BLaER1 (cell line): ENCODE measurements at regions not wholly inside any gene's neighbourhood (a gene's known extent, or its start where the extent isn't known, plus 50 kb on each side); places are given as distances from the start of the nearest gene placed in this dataset.
"Not testable (repeated sequence)": the region's sequence is repeated elsewhere in the genome, so short reads cannot be mapped to it uniquely, and the experiment has no call there.

Experiments
- H3K27ac ChIP-seq: shearing (Covaris generic); formaldehyde crosslinking; 2 replicates; pipeline ENCODE4 v1.8.1; 2022
- H3K27me3 ChIP-seq: shearing (Covaris generic); formaldehyde crosslinking; 2 replicates; pipeline ENCODE4 v1.8.1; 2022
- H3K36me3 ChIP-seq: shearing (Covaris generic); formaldehyde crosslinking; 2 replicates; pipeline ENCODE4 v1.8.1; 2022
- H3K4me1 ChIP-seq: shearing (Covaris generic); formaldehyde crosslinking; 2 replicates; pipeline ENCODE4 v1.8.1; 2022
- H3K4me2 ChIP-seq: shearing (Covaris generic); formaldehyde crosslinking; 2 replicates; pipeline ENCODE4 v1.8.1; 2022
- H3K4me3 ChIP-seq: shearing (Covaris generic); formaldehyde crosslinking; 2 replicates; pipeline ENCODE4 v1.8.1; 2022
- H3K9ac ChIP-seq: shearing (Covaris generic); formaldehyde crosslinking; 2 replicates; pipeline ENCODE4 v1.8.1; 2022
- H3K9me3 ChIP-seq: shearing (Covaris generic); formaldehyde crosslinking; 2 replicates; pipeline ENCODE4 v1.8.1; 2022
- H4K20me1 ChIP-seq: shearing (Covaris generic); formaldehyde crosslinking; 2 replicates; pipeline ENCODE4 v1.8.1; 2022
- Cebpa-rat ChIP-seq: shearing (Covaris generic); IDR thresholded peaks from 2 replicates; pipeline ENCODE4 v1.8.1; 2022

DNA sequence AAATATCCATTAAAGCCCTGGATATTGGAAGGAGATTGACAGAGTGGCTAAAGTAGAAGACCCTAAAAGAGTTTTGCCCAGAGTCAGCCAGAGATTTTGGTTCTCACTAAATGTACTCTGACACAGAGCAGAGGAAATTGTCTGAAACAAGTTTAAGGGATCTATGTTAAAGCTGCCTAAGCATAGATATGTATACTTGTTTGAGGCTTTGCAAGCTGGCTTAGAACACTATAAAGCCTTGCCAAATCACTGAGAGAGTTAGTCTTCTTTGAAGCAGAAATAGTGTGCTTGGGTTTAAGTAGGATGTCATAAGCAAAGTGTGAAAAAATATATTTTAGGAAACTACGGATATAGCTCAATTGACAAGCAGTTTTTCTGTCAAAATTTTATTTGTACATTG, 653.5 kb downstream of the FSCB start:
- H4K20me1 ChIP-seq, result no peaks in the 10 kb centered on the region
- TF ChIP-seq Cebpa-rat, result no peak

GRCh38 chr14:43803076-43803689, 703.9 kb downstream of the FSCB start:
- TF ChIP-seq Cebpa-rat, result no peak

More for the DNA sequence above, 653.5 kb downstream of the FSCB start:
- Histone ChIP-seq H3K4me1 (no peaks in the 10 kb centered on the region), H3K9me3 (no peaks in the 10 kb centered on the region), H3K9ac (no peak overlapping the region), H3K27me3 (no peaks in the 10 kb centered on the region), H3K36me3 (no peaks in the 10 kb centered on the region), H3K4me2 (no peak overlapping the region), H3K27ac (no peak overlapping the region), H3K4me3 (no peak overlapping the region)

DNA sequence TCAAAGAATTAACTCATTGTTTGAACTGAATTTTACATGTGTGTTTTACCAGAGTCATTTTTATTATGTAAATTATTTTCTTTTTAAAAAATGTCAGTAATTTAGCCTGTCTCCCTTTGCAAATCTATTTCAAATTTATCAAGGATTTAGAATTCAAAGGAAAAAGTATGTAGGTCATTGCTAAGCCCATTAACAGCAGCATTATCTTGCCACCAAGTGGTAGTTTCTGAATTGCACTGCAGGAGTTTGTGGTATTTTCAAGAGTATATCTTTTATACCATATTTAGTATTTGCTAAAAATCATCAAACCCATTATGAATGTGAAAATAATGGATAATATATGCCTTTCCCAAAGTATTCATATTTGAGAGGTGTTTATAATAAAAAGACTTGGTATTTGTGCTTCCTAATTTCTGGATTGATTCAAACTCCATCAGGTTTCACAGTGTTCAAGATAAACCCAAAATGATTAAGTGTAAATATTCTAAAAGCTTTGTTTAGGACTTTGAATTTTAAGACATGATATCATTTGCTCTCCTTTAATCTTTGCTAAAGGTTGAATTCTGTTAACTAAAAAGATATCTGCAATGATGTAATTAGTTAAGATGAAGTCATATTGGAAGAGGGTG, 711.4 kb downstream of the FSCB start:
- H3K9ac ChIP-seq, result no peak overlapping the region
- TF ChIP-seq Cebpa-rat, result no peak
- no peaks in the 10 kb centered on the region for H4K20me1 ChIP-seq
- H3K4me1 ChIP-seq, result no peaks in the 10 kb centered on the region
- H3K4me2 ChIP-seq, result no peak overlapping the region
- H3K36me3 ChIP-seq, result no peaks in the 10 kb centered on the region
- H3K4me3 ChIP-seq, result no peak overlapping the region
- no peaks in the 10 kb centered on the region for H3K9me3 ChIP-seq
- H3K27me3 ChIP-seq, result no peaks in the 10 kb centered on the region
- H3K27ac ChIP-seq, result no peak overlapping the region

More at GRCh38 chr14:43803076-43803689, 703.9 kb downstream of the FSCB start:
- Histone ChIP-seq H3K4me1 (peaks cover 16% of the 10 kb centered on the region), H3K36me3 (no peaks in the 10 kb centered on the region), H3K9me3 (peaks cover 21% of the 10 kb centered on the region), H3K27me3 (no peaks in the 10 kb centered on the region), H3K9ac (no peak overlapping the region), H3K27ac (0 out of 2 replicates have a peak overlapping the region, but pooled peaks have one; percentile 18), H3K4me3 (no peak overlapping the region), H4K20me1 (no peaks in the 10 kb centered on the region), H3K4me2 (peak overlapping the region; percentile 63)

DNA sequence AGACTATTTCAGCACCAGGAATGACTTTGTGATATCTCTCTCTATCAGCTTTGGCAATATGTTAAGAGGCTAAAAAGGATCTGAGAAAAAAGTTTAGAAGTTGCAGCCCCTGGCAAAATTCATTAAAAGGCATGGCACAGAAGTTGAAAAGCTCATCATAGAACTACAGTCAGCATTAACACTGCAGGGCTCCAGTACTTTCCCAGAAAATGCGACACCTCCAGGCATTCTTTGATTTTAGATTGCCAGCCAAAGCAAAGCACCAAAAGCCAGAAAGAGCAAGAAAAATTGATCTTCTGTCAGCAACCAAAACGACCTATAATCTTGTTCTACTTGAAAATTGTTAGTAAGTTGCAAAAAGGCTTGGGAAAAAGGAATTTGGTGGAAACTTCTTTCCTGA, 713.5 kb downstream of the FSCB start:
- Histone ChIP-seq H3K9me3 (no peaks in the 10 kb centered on the region), H3K4me2 (no peak overlapping the region), H3K4me3 (no peak overlapping the region), H3K9ac (no peak overlapping the region), H4K20me1 (no peaks in the 10 kb centered on the region), H3K27ac (no peak overlapping the region), H3K27me3 (no peaks in the 10 kb centered on the region), H3K36me3 (no peaks in the 10 kb centered on the region), H3K4me1 (no peaks in the 10 kb centered on the region)
- no peak for TF ChIP-seq Cebpa-rat

DNA sequence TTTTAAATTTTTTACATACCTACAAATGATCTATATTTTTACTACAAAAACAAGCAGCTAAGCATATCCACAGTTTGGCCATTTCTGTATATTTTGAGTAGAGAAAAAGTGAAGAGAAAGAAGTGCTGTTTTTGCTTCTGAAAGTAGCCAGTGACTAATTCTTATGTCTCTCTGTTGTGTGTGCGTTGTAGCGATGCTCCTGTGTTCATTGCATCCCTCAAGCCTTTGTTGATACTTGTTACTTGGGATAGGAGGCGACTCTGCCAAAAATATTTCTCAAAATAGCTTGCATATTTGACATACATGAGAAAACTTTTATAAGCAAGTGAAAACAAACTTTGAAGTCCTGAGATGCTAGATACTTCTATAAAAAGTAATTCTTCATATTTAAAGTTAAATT, 714.1 kb downstream of the FSCB start:
- Histone ChIP-seq H3K4me3 (no peak overlapping the region), H4K20me1 (no peaks in the 10 kb centered on the region), H3K36me3 (no peaks in the 10 kb centered on the region), H3K4me2 (no peak overlapping the region), H3K27ac (no peak overlapping the region), H3K9ac (no peak overlapping the region), H3K9me3 (no peaks in the 10 kb centered on the region), H3K4me1 (no peaks in the 10 kb centered on the region), H3K27me3 (no peaks in the 10 kb centered on the region)
- no peak for TF ChIP-seq Cebpa-rat

DNA sequence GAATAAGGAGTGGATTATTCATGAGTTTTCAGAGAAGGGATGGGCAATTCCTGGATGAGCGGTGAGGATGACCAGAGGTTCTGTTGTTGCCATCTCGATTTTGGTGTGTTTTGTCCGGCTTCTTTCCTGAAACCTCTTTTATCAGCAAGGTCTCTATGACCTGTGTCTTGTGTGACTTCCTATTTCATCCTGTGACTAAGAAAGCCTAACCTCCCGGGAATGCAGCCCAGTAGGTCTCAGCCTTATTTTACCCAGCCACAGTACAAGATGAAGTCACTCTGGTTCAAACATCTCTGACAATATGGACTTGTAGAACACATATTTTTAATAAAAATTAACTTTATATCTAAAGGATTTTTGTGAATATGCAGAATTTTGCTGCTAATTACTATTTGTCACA, 716.4 kb downstream of the FSCB start:
- Histone ChIP-seq H3K27me3 (no peaks in the 10 kb centered on the region), H3K9ac (no peak overlapping the region), H4K20me1 (no peaks in the 10 kb centered on the region), H3K4me1 (no peaks in the 10 kb centered on the region), H3K4me2 (no peak overlapping the region), H3K4me3 (no peak overlapping the region), H3K27ac (no peak overlapping the region), H3K36me3 (no peaks in the 10 kb centered on the region), H3K9me3 (no peaks in the 10 kb centered on the region)
- no peak for TF ChIP-seq Cebpa-rat

DNA sequence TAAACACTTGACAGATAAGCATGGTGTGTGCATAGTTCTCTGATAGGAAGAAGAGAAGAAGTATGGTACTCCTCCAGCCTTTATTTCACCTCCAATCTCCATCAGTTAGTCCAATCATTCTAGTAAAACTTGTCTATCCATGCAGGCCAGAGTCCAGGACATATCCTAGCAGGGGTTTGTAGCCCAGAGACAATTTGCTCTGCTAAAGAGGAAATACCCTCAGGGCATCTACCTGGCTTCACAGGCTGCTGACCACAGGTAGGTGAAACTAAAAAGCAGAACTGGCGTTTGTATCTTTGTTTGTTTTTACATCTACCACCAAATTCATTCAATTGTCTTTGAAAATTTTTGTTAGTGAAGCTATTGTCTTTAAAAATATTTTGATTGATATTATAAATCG, 717.6 kb downstream of the FSCB start:
- H3K27me3 ChIP-seq, result no peaks in the 10 kb centered on the region
- no peaks in the 10 kb centered on the region for H4K20me1 ChIP-seq
- no peak overlapping the region for H3K27ac ChIP-seq
- H3K4me1 ChIP-seq, result no peaks in the 10 kb centered on the region
- no peak overlapping the region for H3K4me3 ChIP-seq
- no peak overlapping the region for H3K4me2 ChIP-seq
- H3K36me3 ChIP-seq, result no peaks in the 10 kb centered on the region
- H3K9me3 ChIP-seq, result no peaks in the 10 kb centered on the region
- no peak for TF ChIP-seq Cebpa-rat
- H3K9ac ChIP-seq, result no peak overlapping the region

- H3K9me3 ChIP-seq, result no peaks in the 10 kb centered on the region
- H3K36me3 ChIP-seq, result no peaks in the 10 kb centered on the region
- H3K4me3 ChIP-seq, result no peak overlapping the region
- TF ChIP-seq Cebpa-rat, result no peak
- H3K4me1 ChIP-seq, result no peaks in the 10 kb centered on the region
- no peak overlapping the region for H3K4me2 ChIP-seq
- H3K27me3 ChIP-seq, result no peaks in the 10 kb centered on the region
- H3K9ac ChIP-seq, result no peak overlapping the region
- H4K20me1 ChIP-seq, result no peaks in the 10 kb centered on the region
- H3K27ac ChIP-seq, result no peak overlapping the region
These were observed 720.9 kb downstream of the FSCB start for GRCh38 chr14:43786066-43786762.

GRCh38 chr14:43784432-43784831, 722.7 kb downstream of the FSCB start:
- H3K9me3 ChIP-seq, H3K36me3 ChIP-seq, H3K9ac ChIP-seq, H3K4me2 ChIP-seq, H3K27me3 ChIP-seq, H3K27ac ChIP-seq, H3K4me1 ChIP-seq, H4K20me1 ChIP-seq, H3K4me3 ChIP-seq: not testable (repeated sequence)

DNA sequence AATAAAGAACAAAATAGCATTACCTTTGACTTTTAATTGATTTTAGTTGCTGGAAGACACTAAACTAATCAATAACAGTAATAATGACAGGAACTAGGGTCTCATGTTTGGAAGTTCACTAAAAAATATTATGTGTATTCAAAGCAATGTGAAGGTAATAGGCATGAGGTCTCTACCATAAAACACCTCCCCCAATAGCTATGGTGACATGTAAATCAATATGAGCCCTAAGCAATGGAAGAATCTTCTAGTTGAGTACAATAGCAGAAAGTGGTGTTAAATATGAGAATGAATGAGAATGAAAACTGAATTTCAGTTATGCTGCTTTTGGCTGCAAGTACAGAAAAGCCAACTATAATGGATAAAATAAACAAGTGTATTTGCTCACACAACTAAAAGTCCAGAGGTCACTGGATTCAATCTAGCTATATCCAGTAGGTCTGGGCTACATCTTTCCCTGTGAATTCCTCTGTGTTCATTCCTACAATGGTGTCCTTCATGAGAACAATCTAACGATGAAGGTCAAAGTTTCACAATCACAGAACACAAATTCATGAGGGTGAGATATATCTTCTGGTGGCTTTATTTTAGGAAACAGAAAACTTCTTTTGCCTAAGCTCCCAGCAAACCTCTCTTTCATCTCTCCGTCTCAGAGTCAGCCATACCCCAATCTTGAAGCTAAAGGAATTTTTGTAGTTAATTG, 728.0 kb downstream of the FSCB start:
- no peak overlapping the region for H3K4me3 ChIP-seq
- no peak for TF ChIP-seq Cebpa-rat

More for the DNA sequence above, 728.0 kb downstream of the FSCB start:
- H3K9ac ChIP-seq, result no peak overlapping the region
- peaks cover 7% of the 10 kb centered on the region; the same call in 1 of the 2 replicates for H3K9me3 ChIP-seq
- no peak overlapping the region for H3K27ac ChIP-seq
- no peak overlapping the region for H3K4me2 ChIP-seq
- H3K27me3 ChIP-seq, result no peaks in the 10 kb centered on the region
- no peaks in the 10 kb centered on the region for H3K36me3 ChIP-seq
- no peaks in the 10 kb centered on the region for H3K4me1 ChIP-seq
- no peaks in the 10 kb centered on the region for H4K20me1 ChIP-seq
